ENCODE measurements at regions not wholly inside any gene's neighbourhood (a gene's known extent, or its start where the extent isn't known, plus 50 kb on each side); places are given as distances from the start of the nearest gene placed in this dataset.

DNA sequence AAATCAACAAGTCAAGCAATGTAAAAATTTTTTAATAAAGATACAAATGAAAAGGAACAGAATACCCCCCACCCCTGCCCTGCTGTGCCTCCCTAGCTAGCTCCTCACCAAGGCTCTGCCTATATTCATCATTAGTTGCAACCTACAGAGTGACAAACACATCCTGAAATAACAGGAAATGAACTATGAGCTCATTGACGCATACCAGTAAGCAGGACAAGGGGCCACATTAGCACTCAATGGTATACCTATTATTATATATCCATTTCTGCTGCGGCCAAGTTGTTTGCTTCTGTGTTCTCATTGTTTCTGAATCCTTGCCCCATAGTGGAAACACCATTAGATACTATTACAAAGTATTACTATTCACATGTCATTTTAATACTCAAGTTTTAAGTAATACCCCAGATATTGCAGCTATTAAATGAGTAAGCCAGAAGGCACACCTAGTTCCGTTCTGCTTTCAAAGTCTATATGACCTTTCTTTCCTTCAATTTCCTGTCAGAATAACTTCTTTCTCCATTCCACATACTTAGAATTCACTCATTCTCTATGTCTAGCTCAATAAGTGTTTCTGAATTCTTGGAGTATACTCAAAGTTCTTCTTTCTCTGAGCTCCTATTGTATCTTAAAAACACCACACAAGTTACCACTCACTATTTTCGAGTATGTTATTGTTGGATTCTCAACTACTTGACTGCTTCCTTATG is 1214.9 kb downstream of the PLA2G4A start:
- DNase-seq, result no peak

DNA sequence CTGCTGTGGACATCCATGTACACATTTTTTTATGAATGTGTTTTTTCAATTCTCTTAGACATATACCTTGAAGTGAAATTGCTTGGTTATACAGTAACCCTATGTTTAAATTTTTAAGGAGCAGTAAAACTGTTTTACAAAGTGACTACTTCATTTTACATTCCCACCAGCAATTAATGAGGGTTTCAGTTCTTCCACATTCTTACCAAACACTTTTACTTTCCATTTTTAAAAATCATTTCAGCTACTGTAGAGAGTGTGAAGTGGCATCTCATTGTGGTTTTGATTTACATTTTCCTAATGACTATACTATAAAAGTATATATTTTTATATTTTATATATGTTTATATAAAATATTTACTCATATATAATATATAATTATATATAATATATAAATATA is 1221.5 kb downstream of the PLA2G4A start:
- DNase-seq, result no peak

DNA sequence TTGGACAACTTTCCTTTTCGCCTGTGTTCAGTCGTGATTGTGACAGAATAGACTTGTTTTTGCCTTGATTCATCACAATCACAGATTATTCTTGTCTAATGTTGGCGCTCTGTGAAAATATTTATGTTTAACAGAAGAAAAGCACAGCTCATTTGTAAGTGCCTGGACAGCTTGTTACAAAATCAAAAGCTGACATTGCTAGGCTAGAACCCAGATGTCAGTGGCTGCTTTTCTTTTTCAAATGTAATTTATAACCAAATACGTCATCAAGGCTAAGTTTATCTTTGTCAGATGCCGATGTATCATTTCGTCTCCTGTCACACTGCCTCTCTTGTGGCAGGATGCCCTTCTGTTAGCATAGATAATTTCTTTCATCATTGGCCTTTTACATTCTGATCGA is 1227.3 kb downstream of the PLA2G4A start:
- peak; percentile 45 to 66 for DNase-seq

DNA sequence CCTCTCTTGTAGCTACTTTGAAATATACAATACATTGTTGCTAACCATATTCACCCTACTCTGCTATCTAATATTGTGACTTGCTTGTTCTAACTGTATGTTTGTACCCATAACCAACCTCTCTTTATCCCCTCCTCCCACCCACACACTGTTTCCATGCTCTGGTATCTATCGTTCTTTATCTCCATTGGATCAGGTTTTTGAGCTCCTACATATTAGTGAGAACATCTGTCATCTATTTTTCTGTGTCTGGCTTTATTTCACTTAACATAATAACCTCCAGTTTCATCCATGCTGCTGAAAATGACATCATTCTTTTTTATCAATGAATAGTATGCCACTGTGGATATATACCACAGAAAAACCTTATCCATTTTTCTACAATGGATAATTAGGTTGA is 1230.1 kb downstream of the PLA2G4A start:
- no peak for DNase-seq

DNA sequence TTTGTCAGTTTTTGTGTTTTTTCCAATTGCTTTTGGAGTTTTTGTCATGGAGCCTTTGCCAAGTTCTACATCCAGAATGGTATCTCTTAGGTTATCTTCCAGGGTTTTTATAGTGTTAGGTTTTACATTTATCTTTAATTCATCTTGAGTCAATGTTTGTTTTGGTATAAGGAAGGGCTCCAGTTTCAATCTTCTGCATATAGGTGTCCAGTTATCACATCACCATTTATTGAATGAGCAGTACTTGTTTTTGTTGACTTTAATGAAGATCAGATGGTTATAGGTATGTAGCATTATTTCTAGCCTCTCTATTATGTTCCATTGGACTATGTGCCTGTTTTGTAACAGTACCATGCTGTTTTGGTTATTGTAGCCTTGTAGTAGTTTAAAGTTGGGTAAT is 1233.1 kb downstream of the PLA2G4A start:
- DNase-seq, result no peak

DNA sequence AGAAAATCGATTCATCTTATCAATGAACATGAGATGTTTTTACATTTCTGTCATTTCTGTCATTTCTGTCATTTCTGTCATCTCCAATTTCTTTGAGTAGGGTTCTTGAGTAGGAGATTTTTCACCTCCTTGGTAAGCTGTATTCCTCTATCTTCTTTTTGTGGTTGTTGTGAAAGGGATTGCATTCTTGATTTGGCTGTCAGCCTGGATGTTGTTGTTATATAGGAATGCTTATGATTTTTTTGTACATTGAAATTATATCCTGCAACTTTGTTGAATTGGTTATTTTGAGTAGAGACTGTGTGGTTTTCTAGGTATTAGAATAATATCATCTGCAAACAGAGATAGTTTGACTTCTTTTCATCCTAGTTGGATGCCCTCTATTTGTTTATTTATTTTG is 1233.7 kb downstream of the PLA2G4A start:
- no peak for DNase-seq

DNA sequence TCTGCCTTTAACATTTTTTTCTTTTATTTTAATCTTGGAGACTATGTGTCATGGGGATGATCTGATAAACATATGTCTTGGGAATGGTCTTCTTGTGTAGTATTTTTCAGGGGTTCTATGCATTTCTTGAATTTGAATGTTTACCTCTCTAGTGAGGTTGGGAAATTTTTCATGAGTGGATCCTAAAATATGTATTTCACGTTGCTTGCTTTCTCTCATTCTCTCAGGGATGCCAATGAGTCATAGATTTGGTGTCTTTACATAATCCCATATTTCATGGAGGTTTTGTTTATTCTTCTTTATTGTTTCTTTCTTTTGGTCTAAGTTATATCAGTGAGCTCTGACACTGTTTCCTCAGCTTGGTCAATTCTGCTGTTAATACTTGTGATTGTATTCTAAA is 1237.2 kb downstream of the PLA2G4A start:
- DNase-seq, result no peak

DNA sequence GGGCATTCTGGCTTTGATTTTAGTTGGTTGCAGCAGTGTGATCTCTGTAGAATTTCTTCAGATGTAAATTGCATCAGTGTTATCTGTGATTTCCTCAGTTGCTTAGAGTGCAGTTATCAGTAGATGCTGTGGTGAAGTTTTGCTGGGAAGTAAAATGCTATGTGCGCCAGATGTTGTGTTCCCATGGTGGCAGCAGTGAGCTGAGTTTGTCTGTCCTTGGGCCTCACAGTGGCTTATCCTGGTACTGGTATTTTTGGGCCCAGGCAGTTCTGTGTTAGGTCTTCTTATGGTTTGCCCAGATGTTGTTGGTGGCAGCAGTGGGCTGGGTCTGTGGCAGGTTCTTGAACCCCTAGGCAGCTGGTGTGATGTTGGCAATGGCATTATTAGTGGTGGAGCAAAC is 1242.1 kb downstream of the PLA2G4A start:
- no peak for DNase-seq

DNA sequence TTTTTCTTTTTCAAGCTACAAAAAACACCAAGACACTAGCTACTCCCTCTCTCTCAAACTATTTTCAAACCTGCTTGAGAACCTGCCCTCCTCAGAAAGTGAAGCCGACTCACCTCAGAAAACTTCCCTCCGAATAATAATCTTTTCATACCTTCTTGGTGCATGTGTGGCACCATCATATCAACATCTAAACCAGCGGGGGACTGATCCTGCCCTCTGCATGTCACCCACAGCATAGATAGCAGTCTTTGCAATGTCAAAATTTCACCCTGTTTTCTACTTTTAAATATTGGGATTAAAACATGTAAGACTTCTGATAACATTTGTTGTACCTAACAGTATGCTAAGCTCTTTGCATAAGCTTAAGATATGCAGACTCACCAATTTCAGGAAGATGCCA is 1260.3 kb downstream of the PLA2G4A start:
- DNase-seq, result no peak

DNA sequence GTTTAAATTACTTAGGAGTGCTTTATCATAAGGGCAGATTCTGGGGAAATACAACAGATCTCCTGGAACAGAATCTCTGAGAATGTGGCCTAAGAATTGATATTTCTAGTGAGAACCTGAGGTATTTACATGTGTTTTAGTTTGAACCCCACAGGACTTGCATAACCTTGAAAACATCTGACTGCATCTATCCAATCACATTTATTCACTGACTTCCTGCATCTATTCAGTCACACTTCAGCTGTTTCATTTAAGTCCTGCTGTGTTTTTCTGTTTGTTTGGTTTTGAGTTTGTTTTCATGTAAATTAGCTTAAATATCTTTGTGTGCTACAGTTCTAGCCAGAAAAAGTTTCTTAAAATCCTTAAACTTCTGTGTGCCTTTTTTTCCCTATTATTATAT is 1260.7 kb downstream of the PLA2G4A start:
- no peak for DNase-seq

DNA sequence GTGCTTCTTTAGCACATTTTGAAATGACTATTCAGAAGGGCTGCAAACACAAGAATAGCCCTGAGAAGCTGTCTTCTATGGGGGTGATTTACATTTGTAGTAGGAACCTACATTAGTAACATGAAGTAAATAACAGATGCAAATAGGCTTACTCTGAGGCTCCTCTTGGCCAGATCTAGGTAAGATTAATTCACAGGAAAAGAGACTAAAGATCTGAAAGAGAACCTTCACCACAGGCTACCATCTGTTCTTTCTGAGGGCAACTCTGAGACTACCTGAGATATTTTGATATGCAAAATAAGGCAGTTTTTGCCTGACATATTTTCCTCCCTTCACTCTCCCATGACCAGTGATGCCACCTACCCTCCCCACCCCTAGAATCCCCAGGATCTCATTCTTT is 1267.8 kb downstream of the PLA2G4A start:
- no peak for DNase-seq

DNA sequence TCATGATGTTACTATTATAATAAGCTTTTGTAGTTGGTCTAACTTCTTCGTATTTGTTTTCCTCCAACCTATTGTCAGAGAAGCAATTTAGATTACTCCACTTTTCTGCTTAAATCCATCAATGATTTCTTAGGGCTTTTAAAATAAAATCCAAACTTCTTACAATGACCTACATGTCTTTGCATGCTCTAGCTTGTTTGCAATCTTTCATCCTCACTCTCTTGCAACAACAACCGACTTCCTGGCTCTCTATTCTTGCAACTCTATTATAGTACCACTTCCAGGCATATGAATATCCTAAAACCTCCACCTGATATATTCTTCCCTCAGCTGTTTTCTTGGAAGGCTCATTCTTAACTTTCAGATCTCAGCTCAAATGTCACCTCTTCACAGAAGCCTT is 1288.7 kb downstream of the PLA2G4A start:
- DNase-seq, result no peak

DNA sequence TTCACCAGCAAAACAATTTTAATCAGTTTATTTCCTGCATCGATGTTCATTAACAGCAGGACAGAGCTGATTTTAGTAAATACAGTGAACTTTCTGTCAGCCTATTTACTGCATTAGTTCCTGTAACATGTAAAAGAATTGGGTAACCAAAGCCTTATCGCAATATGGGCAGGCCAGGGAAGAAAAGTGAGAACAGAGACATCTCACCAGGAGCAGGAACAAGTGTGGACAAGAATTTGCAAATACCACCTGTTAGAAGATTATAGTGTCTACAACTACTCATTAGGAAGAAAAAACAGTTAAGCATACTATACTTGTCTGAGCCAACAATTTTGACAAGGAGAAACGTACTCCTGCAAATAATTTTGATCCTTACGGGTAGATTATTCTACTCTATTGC is 1293.9 kb downstream of the PLA2G4A start:
- no peak for DNase-seq

DNA sequence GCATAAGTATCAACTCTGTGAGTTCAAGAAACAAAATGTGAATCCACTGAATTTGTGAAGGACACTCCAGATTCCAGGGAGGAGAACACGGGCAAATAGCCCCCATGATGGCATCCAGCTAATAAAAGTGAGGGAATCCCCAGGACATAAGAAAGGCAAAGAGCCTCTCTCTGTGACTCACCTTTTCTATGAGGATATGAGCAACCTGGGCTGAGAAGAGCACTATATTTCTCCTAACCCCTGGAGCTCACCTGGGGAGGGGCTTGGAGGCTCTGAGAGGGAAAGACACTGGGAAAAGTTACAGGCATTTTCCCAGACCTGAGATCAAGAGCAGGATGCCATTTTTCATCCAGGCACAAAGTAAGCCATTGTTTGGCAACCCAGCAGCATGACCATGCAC is 1298.8 kb downstream of the PLA2G4A start:
- DNase-seq, result no peak

DNA sequence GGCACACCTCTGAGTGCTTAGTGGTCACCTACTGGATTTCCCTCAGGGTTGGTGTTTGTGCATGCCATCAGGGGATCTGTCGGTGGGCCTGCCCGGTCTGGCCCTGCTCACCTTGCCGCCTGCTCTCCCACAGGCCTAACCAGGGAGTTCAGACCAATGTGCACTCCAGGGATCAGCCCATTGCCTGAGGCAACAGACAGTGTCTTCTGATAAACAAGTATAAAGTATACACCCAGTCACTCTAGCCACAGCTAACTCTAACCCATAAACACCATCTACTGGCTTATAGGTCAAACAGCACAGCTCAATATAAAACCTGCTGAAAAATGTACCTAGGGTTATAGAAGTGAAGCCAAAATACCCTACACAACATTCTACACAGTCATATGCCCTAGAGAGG is 1300.0 kb downstream of the PLA2G4A start:
- no peak for DNase-seq

DNA sequence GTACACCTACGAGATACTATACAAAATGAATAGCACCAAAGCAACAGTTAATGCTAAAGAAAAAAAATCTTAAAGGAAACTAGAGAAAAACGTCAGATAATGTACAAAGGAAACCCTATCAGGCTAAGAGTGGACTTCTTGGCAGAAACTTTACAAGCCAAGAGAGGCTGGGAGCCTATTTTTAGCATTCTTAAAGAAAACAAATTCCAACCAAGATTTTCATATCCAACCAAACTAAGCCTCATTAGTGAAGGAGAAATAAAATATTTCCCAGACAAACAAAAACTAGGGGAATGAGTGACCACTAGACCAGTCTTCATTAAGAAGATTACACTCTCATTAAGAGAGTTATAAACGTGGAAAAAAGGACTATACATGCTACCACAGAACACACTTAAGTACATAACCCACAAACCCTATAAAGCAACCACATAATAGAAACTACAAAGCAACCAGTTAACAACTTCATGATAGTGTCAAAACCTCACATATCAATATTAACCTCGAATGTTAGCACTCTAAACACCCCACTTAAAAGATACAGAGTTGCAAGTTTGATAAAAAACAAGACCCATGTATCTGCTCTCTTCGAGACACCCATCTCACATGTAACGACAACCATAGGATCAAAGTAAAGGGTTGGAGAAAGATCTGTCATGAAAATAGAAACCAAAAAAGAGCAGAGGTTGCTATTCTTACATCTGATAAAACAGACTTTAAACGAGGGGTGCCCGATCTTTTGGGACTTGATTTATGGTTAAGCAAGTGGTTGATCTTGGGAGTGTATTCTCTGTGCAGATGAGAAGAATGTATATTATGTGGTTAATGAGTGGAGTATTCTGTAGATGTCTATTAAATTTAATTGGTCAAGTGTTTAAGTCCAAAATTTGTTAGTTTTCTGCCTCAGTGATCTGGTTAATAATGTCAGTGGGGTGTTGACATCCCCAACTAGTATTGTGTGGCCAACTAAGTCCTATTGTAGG is 1301.4 kb downstream of the PLA2G4A start:
- no peak for DNase-seq

DNA sequence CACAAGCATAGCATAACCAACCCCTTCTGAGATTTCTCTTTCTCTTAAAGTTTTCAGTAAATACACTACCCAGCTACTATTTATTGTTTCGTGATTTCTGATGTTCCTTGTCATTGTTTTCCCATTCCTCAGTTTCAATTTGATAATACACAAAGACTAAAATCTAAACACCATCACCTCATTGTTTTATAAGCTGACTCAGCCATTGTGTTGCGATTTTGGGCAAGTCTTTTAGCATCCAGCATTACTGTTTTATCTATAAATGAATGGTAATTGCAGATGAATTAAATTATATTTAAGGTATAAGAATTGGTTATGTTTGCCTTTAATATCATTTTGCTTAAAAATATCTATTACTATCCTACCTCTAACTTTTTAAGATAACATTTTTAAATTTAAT is 1308.5 kb downstream of the PLA2G4A start:
- no peak for DNase-seq

DNA sequence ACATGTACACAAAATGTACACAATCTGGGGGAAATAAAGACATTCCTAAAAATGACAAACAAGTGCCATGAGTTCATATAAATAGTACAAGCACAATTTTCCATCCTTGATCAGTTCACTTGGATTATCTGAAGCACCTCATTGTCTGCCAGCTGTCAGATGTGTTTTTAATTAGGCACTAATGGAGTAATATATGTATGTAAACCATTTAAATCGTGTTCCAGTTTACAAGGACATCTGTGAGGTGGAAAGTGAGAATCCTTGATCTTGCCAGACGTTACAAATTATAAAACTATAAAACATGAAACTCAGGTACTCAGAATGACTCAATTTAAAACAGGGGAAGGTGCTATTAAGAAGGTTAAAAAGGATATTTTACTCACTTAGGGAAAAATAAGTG is 1312.2 kb downstream of the PLA2G4A start:
- no peak for DNase-seq

DNA sequence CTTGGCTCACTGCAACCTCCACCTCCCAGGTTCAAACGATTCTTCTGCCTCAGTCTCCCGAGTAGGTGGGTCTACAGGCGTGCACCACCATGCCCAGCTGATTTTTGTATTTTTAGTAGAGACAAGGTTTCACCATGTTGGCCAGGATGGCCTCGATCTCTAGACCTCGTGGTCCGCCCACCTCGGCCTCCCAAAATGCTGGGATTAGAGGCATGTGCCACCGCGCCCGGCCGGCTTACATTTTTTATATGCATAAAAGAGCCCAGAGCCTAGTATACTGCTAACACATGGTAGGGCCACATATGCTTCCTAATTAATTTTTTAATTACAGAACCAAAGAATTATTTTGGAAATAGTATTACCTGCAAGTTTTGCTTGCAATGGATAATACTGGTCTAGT is 1325.4 kb downstream of the PLA2G4A start:
- no peak for DNase-seq

DNA sequence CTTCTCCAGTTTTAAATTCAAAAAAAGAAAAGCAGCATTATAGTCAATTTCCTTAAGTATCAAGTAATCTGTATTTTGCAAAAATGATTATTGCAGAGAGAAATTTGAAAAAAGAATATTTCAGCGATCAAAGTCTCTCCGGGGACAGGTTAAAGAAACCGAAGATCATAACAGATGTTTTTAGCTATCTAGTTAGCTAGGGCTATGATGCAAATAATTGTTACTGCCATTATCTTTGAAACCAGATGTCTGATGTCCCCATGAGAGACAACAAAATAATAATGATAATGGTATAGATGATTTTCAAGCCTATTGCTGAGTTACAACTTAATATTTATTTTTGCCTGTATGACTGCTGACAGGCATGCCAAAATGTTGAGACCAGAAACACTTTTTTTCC is 1326.0 kb downstream of the PLA2G4A start:
- DNase-seq, result no peak

DNA sequence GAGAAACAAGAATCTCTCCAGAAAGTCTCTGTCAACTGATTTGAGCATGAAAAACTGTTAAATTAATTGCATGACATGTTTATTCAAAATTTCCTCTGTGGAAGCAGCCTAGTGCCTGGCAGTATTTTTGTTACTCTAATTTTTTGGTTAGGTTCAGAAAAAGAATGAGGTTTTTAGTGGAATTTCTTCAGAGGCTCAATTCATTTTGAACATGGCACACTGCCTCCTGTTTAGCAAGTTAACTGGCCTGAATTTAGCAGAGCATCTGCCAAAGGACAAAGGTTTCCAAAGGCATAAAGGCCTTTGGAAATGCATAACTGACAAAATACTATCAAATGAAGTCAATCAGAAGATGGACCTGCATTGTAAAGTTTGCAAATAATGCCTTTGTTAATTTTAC is 1326.5 kb downstream of the PLA2G4A start:
- DNase-seq, result no peak

DNA sequence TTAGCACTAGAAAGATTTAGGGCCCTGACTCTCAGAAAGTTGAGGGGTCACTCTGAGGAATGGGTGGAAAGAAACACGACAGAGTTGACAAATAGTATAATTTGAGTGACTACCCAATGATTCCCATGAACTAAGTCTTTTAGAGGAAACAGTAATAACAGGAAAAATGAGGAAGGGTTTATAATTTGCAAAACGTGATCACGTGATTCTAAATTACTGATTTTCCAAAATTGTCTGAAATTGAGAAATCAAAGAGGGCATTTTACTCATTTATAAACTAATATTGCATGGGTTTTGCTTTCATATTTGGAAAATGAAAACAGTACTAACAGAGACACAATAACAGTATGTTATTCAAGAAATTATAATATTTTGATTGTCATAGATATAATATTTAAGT is 1335.7 kb downstream of the PLA2G4A start:
- DNase-seq, result no peak

DNA sequence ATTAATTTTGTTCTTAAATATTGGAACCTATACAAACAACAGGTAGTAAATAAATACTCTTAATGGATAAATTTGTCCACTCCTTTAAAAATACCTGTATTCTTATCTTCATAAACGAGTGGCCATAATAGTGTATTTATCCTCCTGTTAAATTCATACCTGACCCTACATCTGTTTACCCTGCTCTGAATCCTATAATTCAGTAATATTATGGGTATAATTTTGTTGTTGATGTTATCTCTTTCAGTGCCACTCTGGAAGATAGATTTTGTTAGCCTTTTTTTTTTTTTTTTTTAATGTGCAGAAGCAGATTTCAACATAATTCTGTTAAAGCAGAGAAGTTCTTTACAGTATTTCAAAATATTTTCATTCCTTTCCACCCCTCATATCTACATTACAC is 1337.9 kb downstream of the PLA2G4A start:
- no peak for DNase-seq

Measured in right lung (tissue), 2 donors.